HCT116 (cell line): ENCODE measurements at regions not wholly inside any gene's neighbourhood (a gene's known extent, or its start where the extent isn't known, plus 50 kb on each side); places are given as distances from the start of the nearest gene placed in this dataset.

Experiments used
- ATAC-seq: fragments of 200-7000 bp; cut with Tn5 transposase; 2 replicates; pipeline ENCODE4 v1.9.1; 2020; ENCODE audit warnings: mild to moderate bottlenecking, moderate library complexity
- BruUV-seq: library from RNA; stranded (reverse); fragments of 400-500 nt; replicated peaks from 2 replicates; lab custom pipeline; 2021; lab: Mats Ljungman, UMichigan
- CTCF ChIA-PET: fragments of 300-600 bp; sonication (Branson Sonifier 250); formaldehyde crosslinking; loops from one replicate; lab custom pipeline; 2021; ENCODE audit warnings: antibody characterized with exemption; lab: Charles Lee
- POLR2A ChIA-PET: fragments of 300-600, 350-600 bp; sonication (Branson Sonifier 250); formaldehyde crosslinking; loops from one replicate; lab custom pipeline; 2021; ENCODE audit warnings: antibody characterized with exemption; lab: Charles Lee
- RAD21 ChIA-PET, 2 experiments: fragments of 300-600 bp; sonication (Branson Sonifier 250); formaldehyde crosslinking; loops; one replicate each; lab custom pipeline; 2023; ENCODE audit warnings: low total read pairs in 2 of 2; ENCODE audit not compliant: uncharacterized antibody in 2 of 2, unreplicated experiment in 2 of 2, low non-redundant PET in 1 of 2; lab: Charles Lee
- DNase-seq: peaks from one replicate; pipeline ENCODE4 v3.0.0-alpha.2; 2010; ENCODE audit warnings: low read depth, low spot score
- H2AFZ ChIP-seq: fragments of 200-600 bp; shearing (Covaris generic), sonication (generic); 2 replicates; pipeline ENCODE4 v1.6.1; 2017; ENCODE audit warnings: low read depth, mixed run types, mixed read lengths, antibody characterized with exemption, low read length; ENCODE audit not compliant: poor library complexity, severe bottlenecking
- H3K27ac ChIP-seq: 2 replicates; pipeline ENCODE4 v1.5.1; 2012; ENCODE audit warnings: low read depth, low read length
- H3K27me3 ChIP-seq: fragments of 200-600 bp; sonication (generic); 2 replicates; pipeline ENCODE4 v1.6.1; 2016; ENCODE audit warnings: mixed run types, low read length, mixed read lengths; ENCODE audit not compliant: insufficient read depth
- H3K36me3 ChIP-seq, 2 experiments: fragments of 200-500 bp in 1 of 2; fragments of 200-600 bp in 1 of 2; sonication (Bioruptor generic) in 1 of 2; sonication (generic) in 1 of 2; 2 replicates each; pipeline versions ENCODE4 v1.5.1 to v1.6.1; 2014 to 2016; ENCODE audit warnings: low read length in 2 of 2, inconsistent platforms in 1 of 2, mixed read lengths in 1 of 2, mixed run types in 1 of 2; ENCODE audit not compliant: insufficient read depth in 2 of 2, control insufficient read depth in 1 of 2
- H3K4me1 ChIP-seq, 2 experiments: fragments of 200-600 bp in 1 of 2; sonication (generic) in 1 of 2; 2 replicates each; pipeline versions ENCODE4 v1.5.1 to v1.6.1; 2012 to 2017; ENCODE audit warnings: low read length in 2 of 2, inconsistent platforms in 1 of 2, mild to moderate bottlenecking in 1 of 2, mixed read lengths in 1 of 2, mixed run types in 1 of 2, moderate library complexity in 1 of 2; ENCODE audit not compliant: insufficient read depth in 2 of 2, control insufficient read depth in 1 of 2
- H3K4me2 ChIP-seq: fragments of 200-600 bp; sonication (generic); 2 replicates; pipeline ENCODE4 v1.6.1; 2017; ENCODE audit warnings: mixed run types, low read length, mixed read lengths
- H3K4me3 ChIP-seq, 2 experiments: fragments of 200-600 bp in 1 of 2; sonication (generic) in 1 of 2; replicated peaks in 1 of 2; 2 replicates each; pipeline ENCODE4 v1.5.1; 2011 to 2016; ENCODE audit warnings: low read length in 2 of 2, control low read depth in 1 of 2, low read depth in 1 of 2, mild to moderate bottlenecking in 1 of 2, mixed read lengths in 1 of 2, mixed run types in 1 of 2
- H3K79me2 ChIP-seq: fragments of 200-600 bp; sonication (generic); 2 replicates; pipeline ENCODE4 v1.6.1; 2017; ENCODE audit warnings: mild to moderate bottlenecking, mixed run types, low read length, moderate library complexity, mixed read lengths; ENCODE audit not compliant: insufficient read depth
- H3K9ac ChIP-seq: fragments of 200-600 bp; sonication (generic); 2 replicates; pipeline ENCODE4 v1.6.1; 2016; ENCODE audit warnings: low read length, mixed read lengths
- H3K9me2 ChIP-seq: fragments of 200-600 bp; sonication (generic), shearing (Covaris generic); 2 replicates; pipeline ENCODE4 v1.6.1; 2017; ENCODE audit warnings: mixed run types, mild to moderate bottlenecking, moderate library complexity; ENCODE audit not compliant: insufficient read depth
- H3K9me3 ChIP-seq, 2 experiments: fragments of 200-500 bp in 1 of 2; fragments of 200-600 bp in 1 of 2; sonication (Bioruptor generic) in 1 of 2; sonication (generic) in 1 of 2; 2 replicates each; pipeline ENCODE4 v1.6.1; 2014 to 2017; ENCODE audit warnings: low read length in 2 of 2, mixed read lengths in 2 of 2, inconsistent platforms in 1 of 2, low read depth in 1 of 2, mild to moderate bottlenecking in 1 of 2, mixed run types in 1 of 2, moderate library complexity in 1 of 2; ENCODE audit not compliant: control insufficient read depth in 1 of 2, insufficient read depth in 1 of 2
- H4K20me1 ChIP-seq: fragments of 200-600 bp; sonication (generic), shearing (Covaris generic); 2 replicates; pipeline ENCODE4 v1.6.1; 2017; ENCODE audit warnings: mixed run types, mild to moderate bottlenecking, moderate library complexity; ENCODE audit not compliant: insufficient read depth
- CBX3 ChIP-seq: IDR thresholded peaks from 2 replicates; pipeline ENCODE4 v1.6.1; 2012; ENCODE audit warnings: low read depth
- CEBPB ChIP-seq: IDR thresholded peaks from 2 replicates; pipeline ENCODE4 v1.6.1; 2012; ENCODE audit warnings: low read depth
- EGR1 ChIP-seq: IDR thresholded peaks from 2 replicates; pipeline ENCODE4 v1.6.1; 2012; ENCODE audit warnings: low read depth
- EZH2 ChIP-seq: fragments of 200-600 bp; sonication (generic); IDR thresholded peaks from 2 replicates; pipeline ENCODE4 v1.6.1; 2017; ENCODE audit warnings: antibody characterized with exemption, mixed run types
- EZH2phosphoT487 ChIP-seq: fragments of 200-600 bp; IDR thresholded peaks from 2 replicates; pipeline ENCODE4 v1.6.1; 2018; ENCODE audit warnings: antibody characterized with exemption, borderline replicate concordance
- FOSL1 ChIP-seq: IDR thresholded peaks from 2 replicates; pipeline ENCODE4 v1.6.1; 2012; ENCODE audit warnings: low read depth
- POLR2A ChIP-seq: IDR thresholded peaks from 2 replicates; pipeline ENCODE4 v1.7.0; 2011; ENCODE audit warnings: borderline replicate concordance; ENCODE audit not compliant: insufficient read depth, insufficient read length; ENCODE audit errors: extremely low read depth
- SIN3A ChIP-seq: IDR thresholded peaks from 2 replicates; pipeline ENCODE4 v1.6.1; 2012; ENCODE audit warnings: low read depth
- SP1 ChIP-seq: IDR thresholded peaks from 2 replicates; pipeline ENCODE4 v1.6.1; 2012; ENCODE audit warnings: low read depth
- YY1 ChIP-seq: IDR thresholded peaks from 2 replicates; pipeline ENCODE4 v1.6.1; 2011; ENCODE audit warnings: low read length, low read depth, moderate library complexity, mild to moderate bottlenecking; ENCODE audit not compliant: insufficient replicate concordance; ENCODE audit errors: extremely low read depth
- ZFX ChIP-seq: fragments of 450-650 bp; IDR thresholded peaks from 2 replicates; pipeline ENCODE4 v1.6.1; 2017
- intact Hi-C: fragments of 100-400 bp; cut with micrococcal nuclease; formaldehyde crosslinking; loops from 2 replicates; pipeline ENCODE4 v1.10.0; 2022
- TF ChIP-seq, protein P1 (sequence below): IDR thresholded peaks from 2 replicates; pipeline ENCODE4 v1.6.1; 2012; ENCODE audit warnings: low read depth

DNA sequence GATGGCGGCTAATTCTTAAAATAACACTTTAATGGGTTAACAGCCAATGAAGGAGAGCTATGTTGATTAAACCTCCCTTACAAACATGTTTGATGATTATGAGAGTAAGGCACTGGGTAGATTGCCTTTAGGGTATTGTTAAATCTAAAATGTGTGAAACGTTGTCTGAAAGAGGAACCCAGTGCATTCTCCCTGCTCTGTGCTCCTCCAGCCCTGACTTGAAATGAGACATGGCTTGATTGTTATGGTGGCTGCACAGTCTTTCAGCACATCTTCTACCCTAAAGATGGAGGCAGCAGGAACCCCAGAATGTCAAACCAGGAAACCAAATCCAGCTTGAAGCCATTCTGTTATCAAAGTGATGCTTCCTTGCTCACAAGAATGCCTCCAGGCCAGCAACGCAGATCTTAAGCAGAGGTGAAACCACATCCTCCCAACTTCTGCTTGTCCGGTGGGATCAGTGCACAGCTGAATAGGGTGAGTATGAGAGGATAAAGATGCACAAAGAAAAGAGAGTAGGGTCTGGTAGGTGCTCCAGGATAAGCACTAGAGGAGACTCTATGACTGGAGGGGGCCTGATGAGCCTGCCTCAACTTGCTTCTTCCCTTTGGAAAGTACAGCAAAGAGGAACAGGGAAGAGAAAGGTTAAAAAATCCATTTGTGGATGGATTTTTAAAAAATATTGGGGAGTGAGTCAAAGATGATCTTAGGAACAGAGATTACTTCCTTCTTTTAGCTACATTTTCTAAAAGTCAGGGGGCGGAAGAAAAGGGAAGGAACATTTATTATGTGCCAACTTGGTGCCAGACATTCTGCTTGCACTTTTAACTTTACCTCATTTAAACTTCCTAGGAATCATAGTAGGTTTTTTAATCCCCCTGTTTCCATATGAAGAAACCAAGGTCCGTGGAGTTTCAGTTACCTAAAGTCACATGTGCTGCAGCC lies 523.0 kb downstream of the TXNL1 start:
- Histone ChIP-seq H2AFZ (no peak overlapping the region), H3K4me3 (no peak overlapping the region), H3K36me3 (no peaks in the 10 kb centered on the region), H3K27ac (no peak overlapping the region), H3K27me3 (no peaks in the 10 kb centered on the region), H3K4me1 (no peaks in the 10 kb centered on the region), H3K9ac (no peak overlapping the region), H3K79me2 (no peaks in the 10 kb centered on the region), H3K9me3 (peaks cover 7 to 11% of the 10 kb centered on the region in 2 experiments; a peak in 2 of 4 replicates), H3K9me2 (no peaks in the 10 kb centered on the region), H3K4me2 (no peak overlapping the region), H4K20me1 (no peaks in the 10 kb centered on the region)
- ChIA-PET CTCF (no interaction called here), RAD21 (no interaction called here), POLR2A (no interaction called here)
- ATAC-seq (no peak), DNase-seq (no peak)
- TF ChIP-seq EZH2phosphoT487, result no peak
- no peak for TF ChIP-seq EGR1
- TF ChIP-seq YY1, result no peak
- no peak for TF ChIP-seq ZFX
- no peak for TF ChIP-seq SP1
- no peak for TF ChIP-seq CEBPB
- TF ChIP-seq EZH2, result no peak
- no peak for TF ChIP-seq CBX3
- TF ChIP-seq FOSL1, result no peak
- no peak for TF ChIP-seq POLR2A
- TF ChIP-seq, protein P1, sequence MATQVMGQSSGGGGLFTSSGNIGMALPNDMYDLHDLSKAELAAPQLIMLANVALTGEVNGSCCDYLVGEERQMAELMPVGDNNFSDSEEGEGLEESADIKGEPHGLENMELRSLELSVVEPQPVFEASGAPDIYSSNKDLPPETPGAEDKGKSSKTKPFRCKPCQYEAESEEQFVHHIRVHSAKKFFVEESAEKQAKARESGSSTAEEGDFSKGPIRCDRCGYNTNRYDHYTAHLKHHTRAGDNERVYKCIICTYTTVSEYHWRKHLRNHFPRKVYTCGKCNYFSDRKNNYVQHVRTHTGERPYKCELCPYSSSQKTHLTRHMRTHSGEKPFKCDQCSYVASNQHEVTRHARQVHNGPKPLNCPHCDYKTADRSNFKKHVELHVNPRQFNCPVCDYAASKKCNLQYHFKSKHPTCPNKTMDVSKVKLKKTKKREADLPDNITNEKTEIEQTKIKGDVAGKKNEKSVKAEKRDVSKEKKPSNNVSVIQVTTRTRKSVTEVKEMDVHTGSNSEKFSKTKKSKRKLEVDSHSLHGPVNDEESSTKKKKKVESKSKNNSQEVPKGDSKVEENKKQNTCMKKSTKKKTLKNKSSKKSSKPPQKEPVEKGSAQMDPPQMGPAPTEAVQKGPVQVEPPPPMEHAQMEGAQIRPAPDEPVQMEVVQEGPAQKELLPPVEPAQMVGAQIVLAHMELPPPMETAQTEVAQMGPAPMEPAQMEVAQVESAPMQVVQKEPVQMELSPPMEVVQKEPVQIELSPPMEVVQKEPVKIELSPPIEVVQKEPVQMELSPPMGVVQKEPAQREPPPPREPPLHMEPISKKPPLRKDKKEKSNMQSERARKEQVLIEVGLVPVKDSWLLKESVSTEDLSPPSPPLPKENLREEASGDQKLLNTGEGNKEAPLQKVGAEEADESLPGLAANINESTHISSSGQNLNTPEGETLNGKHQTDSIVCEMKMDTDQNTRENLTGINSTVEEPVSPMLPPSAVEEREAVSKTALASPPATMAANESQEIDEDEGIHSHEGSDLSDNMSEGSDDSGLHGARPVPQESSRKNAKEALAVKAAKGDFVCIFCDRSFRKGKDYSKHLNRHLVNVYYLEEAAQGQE, result no peak
- TF ChIP-seq SIN3A, result no peak
- intact Hi-C loops, result no loop called here
- BruUV-seq, result no TSS peak
